ENCODE measurements at regions not wholly inside any gene's neighbourhood (a gene's known extent, or its start where the extent isn't known, plus 50 kb on each side); places are given as distances from the start of the nearest gene placed in this dataset.

- no peaks in the 10 kb centered on the region for H3K27me3 ChIP-seq (ENCODE audit: insufficient read depth, low read length)
- H3K36me3 ChIP-seq (ENCODE audit: control insufficient read depth in 1 of 2, insufficient read depth in 2 of 2, low read length in 2 of 2), result no peaks in the 10 kb centered on the region; a peak in 1 of 4 replicates
- no peak overlapping the region for H3K4me2 ChIP-seq (ENCODE audit: low read length)
- H3K4me3 ChIP-seq (replicated peaks in 1 of 2; ENCODE audit: low read depth in 1 of 2, low read length in 2 of 2), result no peak overlapping the region
- TF ChIP-seq SIN3A (IDR thresholded peaks at IDR 0.05; ENCODE audit: low read depth), result no peak
- TF ChIP-seq ZFX (IDR thresholded peaks at IDR 0.05), result no peak
- TF ChIP-seq ZNF274 (IDR thresholded peaks at IDR 0.05; ENCODE audit: low read depth, low read length), result no peak
- no peak for TF ChIP-seq REST (IDR thresholded peaks at IDR 0.05; ENCODE audit: low read depth)
- no peak for TF ChIP-seq POLR2A (IDR thresholded peaks at IDR 0.05; ENCODE audit: borderline replicate concordance, extremely low read depth, insufficient read depth, insufficient read length)
- no peak for TF ChIP-seq ELF1 (IDR thresholded peaks at IDR 0.05; ENCODE audit: borderline replicate concordance, low read depth)
- TF ChIP-seq, protein P1, sequence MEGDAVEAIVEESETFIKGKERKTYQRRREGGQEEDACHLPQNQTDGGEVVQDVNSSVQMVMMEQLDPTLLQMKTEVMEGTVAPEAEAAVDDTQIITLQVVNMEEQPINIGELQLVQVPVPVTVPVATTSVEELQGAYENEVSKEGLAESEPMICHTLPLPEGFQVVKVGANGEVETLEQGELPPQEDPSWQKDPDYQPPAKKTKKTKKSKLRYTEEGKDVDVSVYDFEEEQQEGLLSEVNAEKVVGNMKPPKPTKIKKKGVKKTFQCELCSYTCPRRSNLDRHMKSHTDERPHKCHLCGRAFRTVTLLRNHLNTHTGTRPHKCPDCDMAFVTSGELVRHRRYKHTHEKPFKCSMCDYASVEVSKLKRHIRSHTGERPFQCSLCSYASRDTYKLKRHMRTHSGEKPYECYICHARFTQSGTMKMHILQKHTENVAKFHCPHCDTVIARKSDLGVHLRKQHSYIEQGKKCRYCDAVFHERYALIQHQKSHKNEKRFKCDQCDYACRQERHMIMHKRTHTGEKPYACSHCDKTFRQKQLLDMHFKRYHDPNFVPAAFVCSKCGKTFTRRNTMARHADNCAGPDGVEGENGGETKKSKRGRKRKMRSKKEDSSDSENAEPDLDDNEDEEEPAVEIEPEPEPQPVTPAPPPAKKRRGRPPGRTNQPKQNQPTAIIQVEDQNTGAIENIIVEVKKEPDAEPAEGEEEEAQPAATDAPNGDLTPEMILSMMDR (IDR thresholded peaks at IDR 0.05 in 2 of 3, conservative IDR thresholded peaks at IDR 0.05 in 1 of 3; ENCODE audit: borderline replicate concordance in 1 of 3, insufficient read depth in 1 of 3, low read depth in 2 of 3, low read length in 2 of 3), result no peak
- no peak for TF ChIP-seq EZH2phosphoT487 (IDR thresholded peaks at IDR 0.05; ENCODE audit: borderline replicate concordance)
- ChIA-PET RAD21 (ENCODE audit: low non-redundant PET in 1 of 2, low total read pairs in 2 of 2, uncharacterized antibody in 2 of 2, unreplicated experiment in 2 of 2) (no interaction called here), CTCF (no interaction called here), POLR2A (no interaction called here)
- no peak overlapping the region for H2AFZ ChIP-seq (ENCODE audit: low read depth, low read length, poor library complexity, severe bottlenecking)
- DNase-seq (ENCODE audit: low read depth, low spot score) (no peak), ATAC-seq (no peak)
- no peak overlapping the region for H3K27ac ChIP-seq (ENCODE audit: low read depth, low read length)
- BruUV-seq (replicated peaks), result no TSS peak
- no peaks in the 10 kb centered on the region for H3K9me2 ChIP-seq (ENCODE audit: insufficient read depth)
- H3K79me2 ChIP-seq (ENCODE audit: insufficient read depth, low read length), result peaks cover 80% of the 10 kb centered on the region
- intact Hi-C loops (cut with micrococcal nuclease), result no loop called here
- H3K4me1 ChIP-seq (ENCODE audit: control insufficient read depth in 1 of 2, insufficient read depth in 2 of 2, low read length in 2 of 2), result peaks cover 0 to 3% of the 10 kb centered on the region in 2 experiments; a peak in 1 of 4 replicates
- no peaks in the 10 kb centered on the region for H3K9me3 ChIP-seq (ENCODE audit: control insufficient read depth in 1 of 2, insufficient read depth in 1 of 2, low read depth in 1 of 2, low read length in 2 of 2)
- no peak overlapping the region for H3K9ac ChIP-seq (ENCODE audit: low read length)
- no peaks in the 10 kb centered on the region for H4K20me1 ChIP-seq (ENCODE audit: insufficient read depth)
Observed at GRCh38 chr6:158256746-158257424, 55.4 kb upstream of the TULP4 start.

Data from HCT116 (cell line).